ENCODE measurements at regions not wholly inside any gene's neighbourhood (a gene's known extent, or its start where the extent isn't known, plus 50 kb on each side); places are given as distances from the start of the nearest gene placed in this dataset.
A peak's percentile ranks its signal among the peaks of the same experiment; 100 is the strongest.
"Not testable (repeated sequence)": the region's sequence is repeated elsewhere in the genome, so short reads cannot be mapped to it uniquely, and the experiment has no call there.

DNA sequence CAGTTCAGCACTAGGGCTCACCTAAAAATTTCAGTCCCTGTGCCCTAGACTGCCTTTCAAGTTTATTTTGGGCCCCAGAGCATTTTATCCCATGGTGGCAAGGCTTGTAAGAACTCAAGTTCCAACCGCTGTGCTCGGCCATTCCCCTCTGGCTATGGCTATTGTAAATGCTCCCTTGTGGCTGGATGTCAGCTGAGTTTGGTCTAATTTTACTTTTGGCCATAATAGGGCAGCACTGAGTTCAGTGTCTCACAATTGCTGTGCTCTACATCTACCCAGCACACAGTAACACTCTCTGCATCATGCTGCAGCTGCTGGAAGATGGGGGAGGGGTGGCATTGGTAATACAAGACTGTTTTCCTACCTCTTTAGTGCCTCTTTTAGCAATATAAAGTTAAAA, 210.8 kb upstream of the IRS4 start:
- no peak overlapping the region for H3K4me3 ChIP-seq
- H3K27ac ChIP-seq: no peak overlapping the region
- TF ChIP-seq, protein P1, sequence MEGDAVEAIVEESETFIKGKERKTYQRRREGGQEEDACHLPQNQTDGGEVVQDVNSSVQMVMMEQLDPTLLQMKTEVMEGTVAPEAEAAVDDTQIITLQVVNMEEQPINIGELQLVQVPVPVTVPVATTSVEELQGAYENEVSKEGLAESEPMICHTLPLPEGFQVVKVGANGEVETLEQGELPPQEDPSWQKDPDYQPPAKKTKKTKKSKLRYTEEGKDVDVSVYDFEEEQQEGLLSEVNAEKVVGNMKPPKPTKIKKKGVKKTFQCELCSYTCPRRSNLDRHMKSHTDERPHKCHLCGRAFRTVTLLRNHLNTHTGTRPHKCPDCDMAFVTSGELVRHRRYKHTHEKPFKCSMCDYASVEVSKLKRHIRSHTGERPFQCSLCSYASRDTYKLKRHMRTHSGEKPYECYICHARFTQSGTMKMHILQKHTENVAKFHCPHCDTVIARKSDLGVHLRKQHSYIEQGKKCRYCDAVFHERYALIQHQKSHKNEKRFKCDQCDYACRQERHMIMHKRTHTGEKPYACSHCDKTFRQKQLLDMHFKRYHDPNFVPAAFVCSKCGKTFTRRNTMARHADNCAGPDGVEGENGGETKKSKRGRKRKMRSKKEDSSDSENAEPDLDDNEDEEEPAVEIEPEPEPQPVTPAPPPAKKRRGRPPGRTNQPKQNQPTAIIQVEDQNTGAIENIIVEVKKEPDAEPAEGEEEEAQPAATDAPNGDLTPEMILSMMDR (IDR thresholded peaks at IDR 0.05): no peak
- DNase-seq (ENCODE audit: low spot score): no peak

DNA sequence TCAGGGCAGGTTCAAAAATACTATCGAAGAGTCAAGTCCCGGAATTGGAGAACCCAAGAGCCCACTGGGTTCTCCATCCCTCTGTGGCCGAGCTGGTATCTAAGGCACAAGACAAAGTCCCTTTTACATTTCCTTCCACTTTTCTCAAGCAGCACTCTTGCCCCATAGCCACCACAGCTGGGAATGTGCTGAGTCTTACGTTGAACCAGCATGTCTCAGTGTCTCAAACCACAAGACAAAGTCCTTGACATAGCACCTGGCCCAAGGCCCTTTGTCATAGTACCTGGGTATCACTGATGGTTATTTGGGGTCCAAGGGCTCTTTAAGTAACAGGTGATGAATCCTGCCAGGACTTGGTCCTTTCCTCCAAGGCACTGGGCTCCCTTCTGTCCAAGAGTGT, 210.2 kb upstream of the IRS4 start:
- no peak for DNase-seq (ENCODE audit: low spot score)
- TF ChIP-seq, protein P1 (IDR thresholded peaks at IDR 0.05): no peak
- no peak overlapping the region for H3K4me3 ChIP-seq
- H3K27ac ChIP-seq: no peak overlapping the region

DNA sequence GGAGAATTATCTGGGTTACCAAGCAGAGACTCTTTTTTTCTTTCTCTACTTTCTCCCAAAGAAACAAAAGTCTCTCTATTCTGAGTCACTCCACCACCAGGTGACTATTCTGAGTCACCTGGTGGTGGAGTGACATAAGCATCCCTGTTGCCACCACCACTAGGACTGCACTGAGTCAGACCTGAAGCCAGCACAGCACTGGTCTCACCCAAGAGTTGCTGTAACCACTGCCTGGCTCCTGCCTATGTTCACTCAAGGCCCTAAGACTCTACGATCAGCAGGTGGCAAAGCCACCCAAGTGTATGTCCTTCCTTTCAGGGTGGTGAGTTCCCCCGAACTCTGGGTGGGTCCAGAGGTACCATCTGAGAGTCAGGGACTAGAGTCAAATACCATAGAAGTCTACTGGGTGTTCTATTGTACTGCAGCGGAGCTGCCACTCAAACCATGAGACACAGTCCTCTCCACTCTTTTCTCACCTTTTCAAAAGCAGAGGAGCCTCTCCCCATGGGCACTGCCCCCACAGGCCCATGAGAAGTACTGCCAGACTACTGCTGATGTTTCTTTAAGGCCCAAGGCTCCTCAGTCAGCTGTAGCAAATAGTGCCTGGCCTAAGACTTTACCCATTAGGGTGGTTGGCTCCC, 209.6 kb upstream of the IRS4 start:
- no peak overlapping the region for H3K4me3 ChIP-seq
- TF ChIP-seq, protein P1 (IDR thresholded peaks at IDR 0.05): no peak
- no peak overlapping the region for H3K27ac ChIP-seq
- peak; percentile 55 for DNase-seq (ENCODE audit: low spot score)

DNA sequence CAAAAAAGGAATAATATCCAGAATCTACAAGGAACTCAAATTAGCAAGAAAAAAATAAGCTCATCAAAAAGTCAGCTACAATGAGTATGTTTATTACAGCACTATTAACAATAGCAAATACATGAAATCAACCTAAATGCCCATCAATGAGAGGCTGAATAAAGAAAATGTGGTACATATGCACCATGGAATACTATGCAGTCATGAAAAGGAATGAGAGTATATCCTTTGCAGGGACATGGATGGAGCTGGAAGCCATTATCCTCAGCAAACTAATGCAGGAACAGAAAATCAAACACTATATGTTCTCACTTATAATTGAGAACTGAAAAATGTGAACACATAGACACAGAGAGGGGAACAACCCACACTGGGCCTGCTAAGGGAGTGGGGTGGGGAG, 178.4 kb upstream of the IRS4 start:
- no peak for DNase-seq (ENCODE audit: low spot score)
- Histone ChIP-seq H3K4me3 (no peak overlapping the region), H3K27ac (no peak overlapping the region)
- TF ChIP-seq, protein P1 (IDR thresholded peaks at IDR 0.05): no peak

DNA sequence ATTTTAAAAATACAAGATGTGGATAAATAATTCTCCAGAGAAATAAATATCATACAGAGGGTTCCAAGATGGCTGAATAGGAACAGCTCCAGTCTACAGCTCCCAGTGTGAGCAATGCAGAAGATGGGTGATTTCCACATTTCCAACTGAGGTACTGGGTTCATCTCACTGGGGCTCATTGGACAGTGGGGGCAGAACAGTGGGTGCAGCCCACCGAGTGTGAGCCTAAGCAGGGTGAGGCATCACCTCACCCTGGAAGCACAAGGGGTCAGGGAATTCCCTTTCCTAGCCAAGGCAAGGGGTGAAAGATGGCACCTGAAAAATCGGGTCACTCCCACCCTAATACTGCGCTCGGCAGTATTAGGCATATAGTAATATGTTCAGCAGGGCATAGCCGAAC, 167.5 kb upstream of the IRS4 start:
- DNase-seq (ENCODE audit: low spot score); H3K27ac ChIP-seq: not testable (repeated sequence)

DNA sequence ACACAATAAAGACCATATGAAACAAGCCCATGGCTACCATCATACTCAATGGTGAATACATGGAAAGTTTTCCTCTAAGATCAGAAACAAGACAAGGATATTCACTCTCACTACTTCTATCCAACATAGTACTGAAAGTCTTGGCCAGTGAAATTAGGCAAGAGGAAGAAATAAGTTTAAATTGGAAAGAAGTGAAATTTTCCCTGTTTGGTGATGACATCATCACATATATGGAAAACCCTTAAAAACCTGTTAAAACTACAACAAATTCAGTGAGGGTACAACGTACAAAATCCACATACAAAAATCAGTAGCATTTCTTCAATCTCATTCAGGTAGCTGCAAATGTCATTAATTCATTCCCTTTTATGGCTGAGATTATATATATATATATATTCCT, 164.0 kb upstream of the IRS4 start:
- DNase-seq (ENCODE audit: low spot score): no peak
- no peak overlapping the region for H3K4me3 ChIP-seq
- H3K27ac ChIP-seq: no peak overlapping the region
- TF ChIP-seq, protein P1 (IDR thresholded peaks at IDR 0.05): no peak

More for the DNA sequence above, 167.5 kb upstream of the IRS4 start:
- not testable (repeated sequence) for H3K4me3 ChIP-seq

DNA sequence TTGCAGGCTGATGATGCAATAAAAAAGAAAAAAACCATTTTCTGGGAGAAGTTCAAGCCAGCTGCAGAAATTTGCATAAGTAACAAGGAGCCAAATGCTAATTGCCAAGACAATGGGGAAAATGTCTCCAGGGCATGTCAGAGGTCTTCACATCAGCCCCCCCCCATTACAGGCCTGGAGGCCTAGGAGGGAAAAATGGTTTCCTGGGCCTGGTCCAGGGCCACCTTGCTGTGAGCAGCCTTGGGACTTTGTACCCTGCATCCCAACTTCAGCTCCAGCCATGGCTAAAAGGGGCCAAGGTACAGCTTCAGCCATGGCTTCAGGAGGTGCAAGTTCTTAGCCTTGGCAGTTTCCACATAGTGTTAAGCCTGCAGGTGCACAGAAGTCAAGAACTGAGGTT, 160.0 kb upstream of the IRS4 start:
- DNase-seq (ENCODE audit: low spot score); H3K4me3 ChIP-seq; H3K27ac ChIP-seq: not testable (repeated sequence)

DNA sequence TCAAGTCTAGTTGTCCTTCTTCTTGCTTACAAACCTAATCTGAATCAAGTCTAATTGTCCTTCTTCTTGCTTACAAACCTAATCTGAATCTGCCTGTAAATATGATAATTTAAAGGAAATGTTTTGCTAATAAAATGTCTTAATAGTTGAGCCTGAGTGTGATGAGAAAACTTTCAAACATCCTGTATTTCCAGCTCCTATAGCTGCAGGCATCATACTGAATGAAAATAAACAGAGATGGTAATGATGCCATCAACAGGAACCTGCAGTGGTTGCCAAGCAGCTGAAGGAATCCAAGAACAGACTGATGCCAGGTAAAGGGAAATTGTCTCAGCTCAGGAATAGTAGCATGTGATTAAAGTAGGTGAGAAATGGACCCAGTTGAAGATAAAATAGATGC, 156.1 kb upstream of the IRS4 start:
- no peak overlapping the region for H3K27ac ChIP-seq
- TF ChIP-seq, protein P1 (IDR thresholded peaks at IDR 0.05): no peak
- no peak for DNase-seq (ENCODE audit: low spot score)

More for the DNA sequence above, 156.1 kb upstream of the IRS4 start:
- H3K4me3 ChIP-seq: no peak overlapping the region

Measured in coronary artery (tissue), 2 donors.